Natural killer cell (primary cell): ENCODE measurements at regions not wholly inside any gene's neighbourhood (a gene's known extent, or its start where the extent isn't known, plus 50 kb on each side); places are given as distances from the start of the nearest gene placed in this dataset.
"Not testable (repeated sequence)": the region's sequence is repeated elsewhere in the genome, so short reads cannot be mapped to it uniquely, and the experiment has no call there.

ENCODE experiments used
- ATAC-seq, 3 donors: fragments of 150-1000 bp in 2 of 3; fragments of 200-7000 bp in 1 of 3; cut with Tn5 transposase; 1 replicate in 1 of 3; 2 replicates in 2 of 3; pipeline ENCODE4 v1.10.0; 2021; ENCODE audit warnings: mild to moderate bottlenecking in 2 of 3, moderate library complexity in 2 of 3
- DNase-seq, 2 donors: peaks; one replicate each; pipeline versions ENCODE4 v3.0.0 to v3.0.0-alpha.2; 2013 to 2021; ENCODE audit warnings: mixed read lengths in 1 of 2
- H3K27ac ChIP-seq: one replicate; pipeline ENCODE4 v1.5.1; 2013; ENCODE audit warnings: mild to moderate bottlenecking, low read length
- H3K27me3 ChIP-seq: one replicate; pipeline ENCODE4 v1.6.1; 2013; ENCODE audit warnings: low read length; ENCODE audit not compliant: control insufficient read depth, insufficient read depth
- H3K36me3 ChIP-seq: one replicate; pipeline ENCODE4 v1.6.1; 2013; ENCODE audit warnings: low read length; ENCODE audit not compliant: control insufficient read depth, insufficient read depth
- H3K4me1 ChIP-seq: one replicate; pipeline ENCODE4 v1.6.1; 2013; ENCODE audit warnings: low read length; ENCODE audit not compliant: control insufficient read depth, insufficient read depth
- H3K4me3 ChIP-seq: one replicate; pipeline ENCODE4 v1.5.1; 2013; ENCODE audit warnings: low read length
- H3K9me3 ChIP-seq: one replicate; pipeline ENCODE4 v1.6.1; 2013; ENCODE audit warnings: low read length; ENCODE audit not compliant: control insufficient read depth, insufficient read depth
- H3K27ac Mint-ChIP-seq, 2 donors: one replicate each; pipeline ENCODE4 v1.8.0; 2022; ENCODE audit warnings: mild to moderate bottlenecking in 2 of 2, mixed read lengths in 2 of 2, moderate library complexity in 1 of 2
- H3K27me3 Mint-ChIP-seq, 2 donors: one replicate each; pipeline ENCODE4 v1.8.0; 2022; ENCODE audit warnings: low read depth in 2 of 2, mixed read lengths in 2 of 2
- H3K36me3 Mint-ChIP-seq: one replicate; pipeline ENCODE4 v1.8.0; 2022; ENCODE audit warnings: mixed read lengths
- H3K4me1 Mint-ChIP-seq, 2 donors: one replicate each; pipeline ENCODE4 v1.8.0; 2022; ENCODE audit warnings: mixed read lengths in 2 of 2
- H3K4me3 Mint-ChIP-seq: one replicate; pipeline ENCODE4 v1.8.0; 2022; ENCODE audit warnings: mild to moderate bottlenecking, moderate library complexity, mixed read lengths
- H3K9me3 Mint-ChIP-seq, 2 donors: one replicate each; pipeline ENCODE4 v1.8.0; 2022; ENCODE audit warnings: mixed read lengths in 2 of 2
- WGBS: methylation state at CpG from one replicate; pipeline ENCODE4 v1.1.7; 2013; ENCODE audit warnings: missing lambda C conversion rate; ENCODE audit not compliant: insufficient coverage; 5-methylcytosine and 5-hydroxymethylcytosine counted together
- intact Hi-C: fragments of 100-400 bp; cut with micrococcal nuclease; formaldehyde crosslinking; loops from one replicate; pipeline ENCODE4 v1.14.2; 2022
- TF ChIP-seq, protein P1 (sequence below): fragments of 200-600 bp; IDR thresholded peaks from one replicate; pipeline ENCODE4 v1.8.0; 2022; ENCODE audit warnings: antibody characterized with exemption

DNA sequence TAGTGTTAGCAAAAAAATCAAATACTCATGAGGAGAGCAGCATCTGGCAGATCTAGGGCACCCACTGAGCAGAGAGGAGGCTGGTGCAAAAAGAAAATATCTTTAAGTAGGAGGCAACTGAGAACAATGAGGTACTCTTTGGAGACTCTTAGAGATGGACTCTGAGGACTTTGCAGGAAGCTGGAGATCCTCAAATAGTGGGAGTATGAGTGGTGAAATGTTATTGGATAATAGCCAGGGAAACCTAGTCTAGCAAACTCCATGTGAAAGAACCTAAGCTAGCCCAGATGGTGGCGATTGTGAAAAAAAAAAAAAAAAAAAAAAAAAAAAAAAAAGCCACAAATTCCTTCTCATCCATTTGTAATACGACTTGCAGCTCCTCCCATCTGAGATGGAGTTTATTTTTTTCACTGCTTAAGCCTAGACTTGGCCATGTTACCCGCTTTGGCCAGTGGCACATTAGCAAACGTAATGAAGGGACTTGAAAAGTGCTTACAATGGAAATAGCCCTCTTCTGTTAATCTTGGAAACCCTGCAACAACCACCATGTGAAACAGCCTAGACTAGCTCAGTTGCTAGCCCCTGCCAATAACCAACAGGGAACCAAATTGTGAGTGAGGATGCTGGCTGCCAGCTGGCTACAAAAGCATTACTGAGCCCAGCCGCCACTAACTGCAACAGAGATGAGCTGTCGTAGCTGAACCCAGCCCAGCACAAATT lies 476.2 kb downstream of the KLF12 start:
- Histone ChIP-seq H3K27ac (no peak overlapping the region), H3K4me1 (no peaks in the 10 kb centered on the region), H3K9me3 (no peaks in the 10 kb centered on the region), H3K36me3 (no peaks in the 10 kb centered on the region), H3K4me3 (no peak overlapping the region), H3K27me3 (no peaks in the 10 kb centered on the region)
- intact Hi-C loops, result no loop called here
- no peak overlapping the region for H3K27ac Mint-ChIP-seq
- no peaks in the 10 kb centered on the region for H3K4me1 Mint-ChIP-seq
- H3K36me3 Mint-ChIP-seq, result no peaks in the 10 kb centered on the region
- H3K4me3 Mint-ChIP-seq, result no peak overlapping the region
- ATAC-seq (no peak), DNase-seq (no peak)
- 97% methylated on average over 6 of the region's 6 CpGs for WGBS
- H3K9me3 Mint-ChIP-seq, result peaks cover 0 to 5% of the 10 kb centered on the region in 2 donors
- TF ChIP-seq, protein P1, sequence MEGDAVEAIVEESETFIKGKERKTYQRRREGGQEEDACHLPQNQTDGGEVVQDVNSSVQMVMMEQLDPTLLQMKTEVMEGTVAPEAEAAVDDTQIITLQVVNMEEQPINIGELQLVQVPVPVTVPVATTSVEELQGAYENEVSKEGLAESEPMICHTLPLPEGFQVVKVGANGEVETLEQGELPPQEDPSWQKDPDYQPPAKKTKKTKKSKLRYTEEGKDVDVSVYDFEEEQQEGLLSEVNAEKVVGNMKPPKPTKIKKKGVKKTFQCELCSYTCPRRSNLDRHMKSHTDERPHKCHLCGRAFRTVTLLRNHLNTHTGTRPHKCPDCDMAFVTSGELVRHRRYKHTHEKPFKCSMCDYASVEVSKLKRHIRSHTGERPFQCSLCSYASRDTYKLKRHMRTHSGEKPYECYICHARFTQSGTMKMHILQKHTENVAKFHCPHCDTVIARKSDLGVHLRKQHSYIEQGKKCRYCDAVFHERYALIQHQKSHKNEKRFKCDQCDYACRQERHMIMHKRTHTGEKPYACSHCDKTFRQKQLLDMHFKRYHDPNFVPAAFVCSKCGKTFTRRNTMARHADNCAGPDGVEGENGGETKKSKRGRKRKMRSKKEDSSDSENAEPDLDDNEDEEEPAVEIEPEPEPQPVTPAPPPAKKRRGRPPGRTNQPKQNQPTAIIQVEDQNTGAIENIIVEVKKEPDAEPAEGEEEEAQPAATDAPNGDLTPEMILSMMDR, result no peak
- H3K27me3 Mint-ChIP-seq, result peaks cover 0 to 4% of the 10 kb centered on the region in 2 donors

DNA sequence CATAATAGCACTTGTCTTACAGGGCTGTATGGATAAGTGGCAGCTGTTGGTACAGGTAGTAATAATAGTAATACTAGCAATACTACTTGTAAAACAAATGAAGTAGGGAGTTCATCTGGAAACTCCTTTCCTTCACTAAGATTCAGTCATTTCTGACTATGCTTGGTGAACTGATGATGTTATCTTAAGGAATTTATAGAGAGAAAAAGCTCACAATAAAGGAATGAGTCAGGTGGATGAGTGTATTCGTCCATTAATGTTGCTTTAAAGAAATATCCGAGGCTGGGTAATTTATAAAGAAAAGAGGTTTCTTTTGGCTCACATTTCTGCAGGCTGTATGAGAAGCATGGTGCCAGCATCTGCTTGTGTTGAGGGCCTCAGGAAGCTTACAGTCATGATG lies 477.3 kb downstream of the KLF12 start:
- peaks cover 0 to 3% of the 10 kb centered on the region in 2 donors for H3K9me3 Mint-ChIP-seq
- Histone ChIP-seq H3K4me3 (no peak overlapping the region), H3K27me3 (no peaks in the 10 kb centered on the region), H3K27ac (no peak overlapping the region), H3K9me3 (no peaks in the 10 kb centered on the region), H3K4me1 (no peaks in the 10 kb centered on the region), H3K36me3 (no peaks in the 10 kb centered on the region)
- intact Hi-C loops, result no loop called here
- TF ChIP-seq, protein P1, result no peak
- H3K4me3 Mint-ChIP-seq, result no peak overlapping the region
- WGBS, result 91% methylated on average over 2 of the region's 2 CpGs
- H3K36me3 Mint-ChIP-seq, result no peaks in the 10 kb centered on the region
- ATAC-seq (no peak), DNase-seq (no peak)
- peaks cover 0 to 4% of the 10 kb centered on the region in 2 donors for H3K27me3 Mint-ChIP-seq
- H3K27ac Mint-ChIP-seq, result no peak overlapping the region
- no peaks in the 10 kb centered on the region for H3K4me1 Mint-ChIP-seq

DNA sequence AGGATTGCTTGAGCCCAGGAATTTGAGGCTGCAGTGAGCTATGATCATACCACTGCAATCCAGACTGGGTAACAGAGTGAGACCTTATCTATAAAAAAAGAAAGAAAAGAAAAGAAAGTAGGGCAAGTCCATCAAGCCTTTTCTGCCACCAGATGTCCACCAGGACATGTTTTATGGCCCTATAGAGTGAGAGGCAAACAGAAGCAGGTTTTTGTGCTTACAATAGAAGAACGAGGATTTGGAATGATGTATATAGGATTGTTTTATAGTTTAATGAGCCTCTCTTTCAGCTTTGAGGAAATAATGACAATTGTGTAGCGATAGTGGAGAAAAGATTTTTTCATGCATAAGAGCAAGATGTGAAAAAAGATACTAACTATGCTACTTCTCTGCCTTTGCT lies 480.5 kb downstream of the KLF12 start:
- H3K27ac ChIP-seq, result no peak overlapping the region
- Mint-ChIP-seq H3K27ac (no peak overlapping the region), H3K4me3 (no peak overlapping the region), H3K9me3 (no peaks in the 10 kb centered on the region), H3K36me3 (no peaks in the 10 kb centered on the region), H3K27me3 (peaks cover 0 to 2% of the 10 kb centered on the region in 2 donors), H3K4me1 (no peaks in the 10 kb centered on the region)
- intact Hi-C loops, result no loop called here
- no peak for DNase-seq
- H3K27me3 ChIP-seq, result no peaks in the 10 kb centered on the region
- H3K4me1 ChIP-seq, result no peaks in the 10 kb centered on the region
- H3K4me3 ChIP-seq, result no peak overlapping the region
- 85% methylated on average over 1 of the region's 2 CpGs for WGBS
- H3K36me3 ChIP-seq, result no peaks in the 10 kb centered on the region
- ATAC-seq, result no peak
- TF ChIP-seq, protein P1, result no peak
- H3K9me3 ChIP-seq, result no peaks in the 10 kb centered on the region

DNA sequence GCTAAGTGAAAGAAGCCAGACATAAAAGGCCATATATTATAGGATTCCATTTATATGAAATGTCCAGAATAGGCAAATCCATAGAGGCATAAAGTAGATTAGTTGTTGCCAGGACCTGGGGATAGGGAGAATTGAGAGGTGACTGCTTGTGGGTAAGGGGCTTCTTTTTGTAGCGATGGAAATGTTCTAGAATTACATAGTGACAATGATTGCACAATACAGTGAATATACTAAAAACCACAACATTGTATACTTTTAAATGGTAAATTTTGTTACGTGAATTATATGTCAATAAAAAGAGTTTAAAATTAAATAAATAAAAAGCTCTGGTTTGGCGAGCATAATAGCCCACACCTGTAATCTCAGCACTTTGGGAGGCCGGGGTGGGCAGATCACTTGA lies 486.8 kb downstream of the KLF12 start:
- Mint-ChIP-seq H3K27me3 (peaks cover 0 to 2% of the 10 kb centered on the region in 2 donors), H3K9me3 (peaks cover 0 to 2% of the 10 kb centered on the region in 2 donors), H3K36me3 (no peaks in the 10 kb centered on the region), H3K27ac (no peak overlapping the region), H3K4me3 (no peak overlapping the region), H3K4me1 (no peaks in the 10 kb centered on the region)
- intact Hi-C loops, result no loop called here
- H3K36me3 ChIP-seq, result no peaks in the 10 kb centered on the region
- H3K27ac ChIP-seq, result no peak overlapping the region
- WGBS, result 85% methylated on average over 2 of the region's 4 CpGs
- H3K9me3 ChIP-seq, result peaks cover 3% of the 10 kb centered on the region
- DNase-seq, result no peak
- no peak for ATAC-seq
- TF ChIP-seq, protein P1, result no peak
- no peaks in the 10 kb centered on the region for H3K4me1 ChIP-seq
- H3K4me3 ChIP-seq, result no peak overlapping the region
- H3K27me3 ChIP-seq, result no peaks in the 10 kb centered on the region

DNA sequence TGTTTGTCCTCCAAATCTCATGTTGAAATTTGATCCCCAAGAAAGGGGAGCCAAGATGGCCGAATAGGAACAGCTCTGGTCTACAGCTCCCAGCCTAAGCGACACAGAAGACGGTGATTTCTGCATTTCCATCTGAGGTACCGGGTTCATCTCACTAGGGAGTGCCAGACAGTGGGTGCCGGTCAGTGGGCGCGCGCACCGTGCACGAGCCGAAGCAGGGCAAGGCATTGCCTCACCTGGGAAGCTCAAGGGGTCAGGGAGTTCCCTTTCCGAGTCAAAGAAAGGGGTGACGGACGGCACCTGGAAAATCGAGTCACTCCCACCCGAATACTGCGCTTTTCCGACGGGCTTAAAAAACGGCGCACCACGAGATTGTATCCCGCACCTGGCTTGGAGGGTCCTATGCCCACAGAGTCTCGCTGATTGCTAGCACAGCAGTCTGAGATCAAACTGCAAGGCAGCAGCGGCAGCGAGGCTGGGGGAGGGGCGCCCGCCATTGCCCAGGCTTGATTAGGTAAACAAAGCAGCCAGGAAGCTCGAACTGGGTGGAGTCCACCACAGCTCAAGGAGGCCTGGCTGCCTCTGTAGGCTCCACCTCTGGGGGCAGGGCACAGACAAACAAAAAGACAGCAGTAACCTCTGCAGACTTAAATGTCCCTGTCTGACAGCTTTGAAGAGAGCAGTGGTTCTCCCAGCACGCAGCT lies 493.6 kb downstream of the KLF12 start:
- H3K27ac Mint-ChIP-seq, H3K9me3 ChIP-seq, H3K4me3 ChIP-seq, H3K27me3 ChIP-seq, H3K9me3 Mint-ChIP-seq, ATAC-seq, H3K36me3 Mint-ChIP-seq, H3K4me1 ChIP-seq, H3K27ac ChIP-seq, H3K36me3 ChIP-seq, H3K4me3 Mint-ChIP-seq, DNase-seq, intact Hi-C loops, H3K4me1 Mint-ChIP-seq: not testable (repeated sequence)
- 96% methylated on average over 27 of the region's 30 CpGs for WGBS
- H3K27me3 Mint-ChIP-seq, result peaks cover 4 to 11% of the 10 kb centered on the region in 2 donors
